Nephron (organoid): ENCODE measurements at regions not wholly inside any gene's neighbourhood (a gene's known extent, or its start where the extent isn't known, plus 50 kb on each side); places are given as distances from the start of the nearest gene placed in this dataset.
A peak's percentile ranks its signal among the peaks of the same experiment; 100 is the strongest.

Source experiments
- H3K27ac Mint-ChIP-seq, 3 experiments: 2 replicates each; pipeline ENCODE4 v1.8.0; 2020; ENCODE audit warnings: mixed read lengths in 3 of 3, mild to moderate bottlenecking in 2 of 3, moderate library complexity in 1 of 3
- H3K27me3 Mint-ChIP-seq: 2 replicates; pipeline ENCODE4 v1.8.0; 2021; ENCODE audit warnings: low read depth, mild to moderate bottlenecking, moderate library complexity, mixed read lengths
- H3K36me3 Mint-ChIP-seq: 2 replicates; pipeline ENCODE4 v1.8.0; 2020; ENCODE audit warnings: low read depth, mixed read lengths
- H3K4me1 Mint-ChIP-seq: 2 replicates; pipeline ENCODE4 v1.8.0; 2020; ENCODE audit warnings: mixed read lengths
- H3K4me3 Mint-ChIP-seq, 3 experiments: 2 replicates each; pipeline ENCODE4 v1.8.0; 2020; ENCODE audit warnings: mild to moderate bottlenecking in 3 of 3, mixed read lengths in 3 of 3, moderate library complexity in 2 of 3
- H3K9me3 Mint-ChIP-seq: 2 replicates; pipeline ENCODE4 v1.8.0; 2020; ENCODE audit warnings: mixed read lengths
- CTCF ChIP-seq, 3 experiments: fragments of 200-600 bp; sonication (generic); IDR thresholded peaks; one replicate each; pipeline ENCODE4 v1.5.0; 2021; ENCODE audit warnings: antibody characterized with exemption in 3 of 3; ENCODE audit not compliant: unreplicated experiment in 3 of 3

- peaks cover 8% of the 10 kb centered on the region for H3K36me3 Mint-ChIP-seq
- peaks cover 5% of the 10 kb centered on the region for H3K9me3 Mint-ChIP-seq
- peaks cover 8% of the 10 kb centered on the region for H3K27me3 Mint-ChIP-seq
- peak overlapping the region in 1 of 3 experiments; percentile 49 for H3K4me3 Mint-ChIP-seq
- H3K4me1 Mint-ChIP-seq: peaks cover 47% of the 10 kb centered on the region
- no peak for TF ChIP-seq CTCF (IDR thresholded peaks at IDR 0.05; ENCODE audit: unreplicated experiment in 3 of 3)
- peak overlapping the region; percentile 85 to 93 (median 92) for H3K27ac Mint-ChIP-seq
Observed at GRCh38 chr2:236887953-236888793, 197.5 kb upstream of the COPS8 start.

DNA sequence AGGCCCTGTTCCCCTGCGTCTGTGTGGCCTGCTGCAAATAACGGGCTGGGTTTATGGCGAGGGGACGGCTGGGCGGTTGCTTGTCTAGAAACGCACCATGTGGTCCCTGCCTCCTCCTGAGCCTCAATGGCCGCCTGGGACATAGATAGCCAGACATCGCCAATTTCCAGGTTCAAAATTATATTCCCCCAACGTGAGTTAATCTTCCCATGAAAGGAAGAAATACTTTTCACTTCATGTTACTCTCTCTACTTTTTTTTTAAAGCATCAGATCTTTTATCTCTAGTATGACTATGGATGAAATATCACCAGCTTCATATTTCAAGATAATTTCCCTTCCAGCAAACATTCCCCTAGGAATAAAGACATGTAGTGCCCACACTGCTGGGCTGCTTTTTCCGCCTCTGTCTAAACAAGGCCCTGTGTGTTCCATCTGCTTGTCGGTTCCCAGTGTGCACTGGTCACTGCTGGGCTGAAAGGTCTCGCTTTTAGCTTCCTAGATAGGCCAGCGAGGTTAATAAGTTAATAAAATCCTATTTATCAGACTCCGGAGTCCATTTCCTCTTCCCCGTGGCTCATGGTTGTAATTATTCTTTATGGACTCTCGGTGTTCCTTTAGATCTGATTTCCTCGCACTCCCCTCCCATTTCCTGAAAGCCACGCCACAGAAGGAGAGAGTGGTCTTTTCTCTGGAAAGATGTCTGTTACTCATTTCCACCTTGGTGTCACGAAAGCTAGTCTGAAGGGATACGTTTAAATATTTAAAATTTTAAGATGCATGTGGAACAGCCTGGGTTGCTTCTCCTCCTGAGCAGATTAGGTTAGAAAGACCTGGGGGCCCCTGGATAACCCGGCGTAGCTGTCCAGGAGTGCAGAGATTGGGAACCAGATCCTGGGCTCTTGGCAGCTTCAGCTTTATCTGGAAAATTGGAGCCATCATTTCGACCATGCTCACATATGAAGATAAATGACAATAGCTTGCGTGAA, 196.6 kb upstream of the COPS8 start:
- peaks cover 3% of the 10 kb centered on the region for H3K9me3 Mint-ChIP-seq
- peaks cover 4% of the 10 kb centered on the region for H3K36me3 Mint-ChIP-seq
- H3K4me1 Mint-ChIP-seq: peaks cover 47% of the 10 kb centered on the region
- H3K4me3 Mint-ChIP-seq: peak overlapping the region; percentile 0 to 9 (median 3)
- H3K27me3 Mint-ChIP-seq: peaks cover 4% of the 10 kb centered on the region
- TF ChIP-seq CTCF (IDR thresholded peaks at IDR 0.05; ENCODE audit: unreplicated experiment in 3 of 3): no peak
- peak overlapping the region; percentile 85 to 93 (median 92) for H3K27ac Mint-ChIP-seq

DNA sequence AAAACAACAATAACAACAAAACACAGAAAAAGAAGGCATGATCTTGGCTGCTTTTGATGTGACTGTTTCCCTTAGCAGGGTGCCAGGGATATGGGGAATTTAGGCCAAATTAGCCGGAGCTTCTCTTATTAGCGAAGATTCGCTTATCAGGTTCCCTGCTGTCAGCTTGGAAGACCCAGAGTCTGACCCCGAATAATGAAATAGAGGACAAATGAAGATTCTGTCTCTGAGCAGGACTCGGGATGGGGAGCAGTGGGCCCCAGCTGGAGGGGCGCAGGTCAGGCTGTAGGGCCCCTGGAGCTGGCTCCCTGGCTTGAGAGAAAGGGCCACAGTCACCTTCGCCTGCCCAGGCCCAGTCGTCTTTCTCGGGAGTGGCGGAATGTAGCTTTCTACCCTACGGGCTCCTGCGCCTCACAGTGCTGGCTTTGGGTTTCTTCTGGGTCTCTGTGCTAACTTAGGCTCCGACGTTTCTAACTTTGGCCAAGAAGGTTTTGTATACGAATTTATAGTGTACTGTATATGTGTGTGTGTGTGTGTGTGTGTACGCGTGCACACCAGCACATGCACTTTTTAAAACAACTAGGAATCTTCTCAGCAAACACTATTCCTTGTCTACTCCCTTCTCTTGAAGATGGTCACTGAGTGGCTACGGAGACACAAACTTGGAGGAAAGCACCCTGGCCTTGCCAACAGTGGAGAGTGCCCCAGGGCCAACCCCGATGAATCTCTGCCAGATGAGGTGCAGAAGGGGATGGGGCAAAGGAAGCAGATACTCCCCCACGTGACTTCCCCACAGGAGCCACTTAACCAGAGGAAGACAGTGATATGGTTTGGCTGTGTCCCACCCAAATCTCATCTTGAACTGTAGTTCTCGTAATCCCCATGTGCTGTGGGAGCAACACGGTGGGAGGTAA, 195.6 kb upstream of the COPS8 start:
- Mint-ChIP-seq H3K9me3 (no peaks in the 10 kb centered on the region), H3K4me1 (peaks cover 51% of the 10 kb centered on the region), H3K36me3 (peaks cover 4% of the 10 kb centered on the region), H3K27me3 (peaks cover 4% of the 10 kb centered on the region), H3K4me3 (no peak overlapping the region), H3K27ac (peak overlapping the region; percentile 85 to 93 (median 92))
- no peak for TF ChIP-seq CTCF (IDR thresholded peaks at IDR 0.05; ENCODE audit: unreplicated experiment in 3 of 3)

- Mint-ChIP-seq H3K36me3 (peaks cover 4% of the 10 kb centered on the region), H3K27ac (peak overlapping the region in 1 of 3 experiments; percentile 73), H3K4me3 (no peak overlapping the region), H3K4me1 (peaks cover 55% of the 10 kb centered on the region), H3K27me3 (peaks cover 4% of the 10 kb centered on the region), H3K9me3 (no peaks in the 10 kb centered on the region)
- no peak for TF ChIP-seq CTCF (IDR thresholded peaks at IDR 0.05; ENCODE audit: unreplicated experiment in 3 of 3)
Observed at GRCh38 chr2:236892721-236893120, 193.0 kb upstream of the COPS8 start.

DNA sequence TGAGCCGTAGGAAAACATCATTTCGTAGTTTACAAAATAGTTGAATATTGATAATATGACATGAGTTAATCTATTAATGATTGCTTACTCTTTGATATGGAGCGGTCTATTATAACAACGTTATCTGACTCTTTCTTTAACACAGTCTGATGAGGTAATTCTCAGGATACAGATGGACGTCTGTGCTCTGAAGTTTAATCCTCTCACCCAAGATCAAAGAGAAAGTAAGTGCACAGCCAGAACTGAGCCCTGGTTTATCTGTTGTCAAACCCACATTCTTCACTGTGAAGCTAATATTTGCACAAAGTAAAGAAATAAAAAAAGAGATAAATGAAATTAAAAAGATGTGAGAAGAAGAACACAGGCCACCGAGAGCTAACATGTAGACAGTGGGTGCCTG, 190.9 kb upstream of the COPS8 start:
- H3K4me1 Mint-ChIP-seq: peaks cover 42% of the 10 kb centered on the region
- no peak overlapping the region for H3K4me3 Mint-ChIP-seq
- H3K27me3 Mint-ChIP-seq: peaks cover 4% of the 10 kb centered on the region
- H3K27ac Mint-ChIP-seq: peak overlapping the region in 1 of 3 experiments; percentile 50
- TF ChIP-seq CTCF (IDR thresholded peaks at IDR 0.05; ENCODE audit: unreplicated experiment in 3 of 3): no peak
- H3K9me3 Mint-ChIP-seq: no peaks in the 10 kb centered on the region
- H3K36me3 Mint-ChIP-seq: peaks cover 4% of the 10 kb centered on the region
